Esophagus muscularis mucosa (tissue), 4 donors: ENCODE measurements at regions not wholly inside any gene's neighbourhood (a gene's known extent, or its start where the extent isn't known, plus 50 kb on each side); places are given as distances from the start of the nearest gene placed in this dataset.

Experiments
- DNase-seq: peaks from one replicate; pipeline ENCODE4 v3.0.0-alpha.2; 2017; ENCODE audit errors: extremely low spot score
- H3K27ac ChIP-seq, 4 donors: fragments of 200-600 bp; sonication (generic); replicated peaks in 1 of 4; 1 replicate in 3 of 4; 2 replicates in 1 of 4; pipeline ENCODE4 v1.5.1; 2016 to 2019; ENCODE audit warnings: mild to moderate bottlenecking in 1 of 4
- H3K27me3 ChIP-seq, 4 donors: fragments of 200-600 bp; sonication (generic); one replicate each; pipeline versions ENCODE4 v1.5.1 to v1.6.0; 2016 to 2019
- H3K36me3 ChIP-seq, 4 donors: fragments of 200-600 bp; sonication (generic); one replicate each; pipeline ENCODE4 v1.5.1; 2016 to 2019
- H3K4me1 ChIP-seq, 4 donors: fragments of 200-600 bp; sonication (generic); one replicate each; pipeline ENCODE4 v1.5.1; 2016 to 2019
- H3K4me3 ChIP-seq, 4 donors: fragments of 200-600 bp; sonication (generic); 1 replicate in 2 of 4; 2 replicates in 2 of 4; pipeline ENCODE4 v1.5.1; 2016 to 2019; ENCODE audit warnings: mild to moderate bottlenecking in 4 of 4, moderate library complexity in 1 of 4
- H3K9me3 ChIP-seq, 4 donors: fragments of 200-600 bp; sonication (generic); 1 replicate in 3 of 4; 2 replicates in 1 of 4; pipeline ENCODE4 v1.5.1; 2016 to 2019
- EP300 ChIP-seq: sonication (generic); formaldehyde crosslinking; IDR thresholded peaks from one replicate; pipeline ENCODE4 v1.6.1; 2017; ENCODE audit warnings: antibody characterized with exemption
- POLR2A ChIP-seq: fragments of 450-650 bp; IDR thresholded peaks from one replicate; pipeline ENCODE4 v1.6.1; 2017; ENCODE audit warnings: antibody characterized with exemption, moderate library complexity, mild to moderate bottlenecking, low read depth
- POLR2AphosphoS5 ChIP-seq, 2 donors: sonication (generic); formaldehyde crosslinking; IDR thresholded peaks; one replicate each; pipeline ENCODE4 v1.6.1; 2017; ENCODE audit warnings: antibody characterized with exemption in 2 of 2
- WGBS: methylation state at CpG from one replicate; pipeline ENCODE4 v1.1.5; 2018; 5-methylcytosine and 5-hydroxymethylcytosine counted together
- intact Hi-C: fragments of 100-400 bp; cut with DNase I; formaldehyde crosslinking; loops from one replicate; pipeline ENCODE4 v1.15.1; 2023
- TF ChIP-seq, protein P1 (sequence below), 3 experiments: fragments of 200-600 bp in 2 of 3; fragments of 450-650 bp in 1 of 3; sonication (generic) in 2 of 3; IDR thresholded peaks; one replicate each; pipeline ENCODE4 v1.5.1; 2017 to 2019; ENCODE audit warnings: antibody characterized with exemption in 3 of 3, mild to moderate bottlenecking in 2 of 3, moderate library complexity in 1 of 3

DNA sequence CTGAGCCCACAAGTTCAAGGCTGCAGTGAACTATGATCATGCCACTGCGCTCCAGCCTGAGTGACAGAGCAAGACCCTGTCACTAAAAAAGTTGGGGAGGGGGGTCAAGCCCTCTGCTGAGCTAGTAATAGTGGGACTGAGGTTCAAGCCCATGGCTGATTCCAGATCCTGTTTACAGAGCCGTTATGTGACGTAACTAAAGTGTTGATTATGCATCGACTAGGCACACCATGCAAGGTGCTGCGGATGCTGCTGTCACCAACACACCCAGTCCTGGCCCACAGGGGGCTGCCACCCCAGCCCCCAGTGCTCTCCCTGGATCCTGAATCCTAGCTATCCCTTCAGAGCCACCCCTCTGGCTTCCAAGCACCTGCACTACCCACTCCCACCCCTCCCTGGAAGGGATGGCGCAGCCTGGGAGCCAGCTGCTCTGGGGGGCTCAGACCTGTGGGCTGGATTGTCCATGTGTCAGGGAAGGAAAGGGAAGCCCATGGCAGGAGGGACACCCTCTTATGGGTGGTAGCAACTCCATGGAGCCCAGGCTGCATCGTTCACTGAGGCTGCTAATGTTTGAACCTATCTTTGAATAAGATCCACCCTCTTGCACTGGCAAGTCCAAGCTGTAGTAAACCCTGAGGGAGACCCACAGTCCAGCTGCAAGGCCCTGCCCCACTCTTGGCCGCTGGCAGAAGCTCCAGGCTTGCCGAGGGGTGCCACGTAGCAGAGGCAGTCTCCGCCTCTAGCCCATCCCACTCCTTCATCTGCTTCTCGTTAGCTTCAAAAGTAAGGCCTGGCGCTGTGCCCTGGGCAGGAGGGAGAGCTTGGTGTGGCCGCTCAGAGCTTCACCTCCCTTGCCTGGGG lies 95.0 kb downstream of the SNX5 start:
- H3K36me3 ChIP-seq, result no peaks in the 10 kb centered on the region
- H3K4me3 ChIP-seq, result peak overlapping the region in 2 of 4 donors; percentile 12 to 35
- H3K4me1 ChIP-seq, result peaks cover 30 to 46% (median 42%) of the 10 kb centered on the region in 4 donors
- peak overlapping the region; percentile 58 to 81 (median 76) for H3K27ac ChIP-seq
- H3K9me3 ChIP-seq, result no peaks in the 10 kb centered on the region
- 40% methylated on average over 13 of the region's 14 CpGs for WGBS
- TF ChIP-seq EP300 (no peak), POLR2AphosphoS5 (IDR thresholded peaks at IDR 0.05) (peak; percentile 29 to 72), POLR2A (no peak)
- TF ChIP-seq, protein P1, sequence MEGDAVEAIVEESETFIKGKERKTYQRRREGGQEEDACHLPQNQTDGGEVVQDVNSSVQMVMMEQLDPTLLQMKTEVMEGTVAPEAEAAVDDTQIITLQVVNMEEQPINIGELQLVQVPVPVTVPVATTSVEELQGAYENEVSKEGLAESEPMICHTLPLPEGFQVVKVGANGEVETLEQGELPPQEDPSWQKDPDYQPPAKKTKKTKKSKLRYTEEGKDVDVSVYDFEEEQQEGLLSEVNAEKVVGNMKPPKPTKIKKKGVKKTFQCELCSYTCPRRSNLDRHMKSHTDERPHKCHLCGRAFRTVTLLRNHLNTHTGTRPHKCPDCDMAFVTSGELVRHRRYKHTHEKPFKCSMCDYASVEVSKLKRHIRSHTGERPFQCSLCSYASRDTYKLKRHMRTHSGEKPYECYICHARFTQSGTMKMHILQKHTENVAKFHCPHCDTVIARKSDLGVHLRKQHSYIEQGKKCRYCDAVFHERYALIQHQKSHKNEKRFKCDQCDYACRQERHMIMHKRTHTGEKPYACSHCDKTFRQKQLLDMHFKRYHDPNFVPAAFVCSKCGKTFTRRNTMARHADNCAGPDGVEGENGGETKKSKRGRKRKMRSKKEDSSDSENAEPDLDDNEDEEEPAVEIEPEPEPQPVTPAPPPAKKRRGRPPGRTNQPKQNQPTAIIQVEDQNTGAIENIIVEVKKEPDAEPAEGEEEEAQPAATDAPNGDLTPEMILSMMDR (IDR thresholded peaks at IDR 0.05), result no peak
- intact Hi-C loops, result loop anchor here (2.0 kb wide), 1 partner anchor 31 kb away; no protein-coding TSS in a partner anchor
- H3K27me3 ChIP-seq, result no peaks in the 10 kb centered on the region
- DNase-seq, result no peak

DNA sequence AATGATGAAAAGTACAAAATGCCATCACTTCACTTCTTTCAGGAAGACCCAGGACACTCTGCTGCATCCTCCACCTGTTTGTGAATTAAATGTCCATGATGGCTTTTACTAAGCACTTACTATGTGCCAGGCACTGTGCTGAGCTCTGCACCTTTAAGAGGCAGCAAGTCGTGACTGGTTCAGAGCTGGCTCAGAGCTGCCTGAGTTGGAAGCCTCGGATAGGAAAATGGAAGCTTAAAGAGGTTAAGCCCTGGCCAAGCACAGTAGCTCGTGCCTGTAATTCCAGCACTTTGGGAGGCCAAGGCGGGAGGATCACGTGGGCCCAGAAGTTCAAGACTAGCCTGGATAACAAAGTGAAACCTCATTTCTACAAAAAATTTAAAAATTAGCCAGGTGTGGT lies 95.6 kb downstream of the SNX5 start:
- Histone ChIP-seq H3K4me1 (peaks cover 30 to 46% (median 42%) of the 10 kb centered on the region in 4 donors), H3K36me3 (no peaks in the 10 kb centered on the region), H3K27ac (peak overlapping the region; percentile 58 to 81 (median 76)), H3K27me3 (no peaks in the 10 kb centered on the region), H3K4me3 (no peak overlapping the region), H3K9me3 (no peaks in the 10 kb centered on the region)
- intact Hi-C loops, result no loop called here
- 38% methylated on average over 5 of the region's 5 CpGs for WGBS
- TF ChIP-seq POLR2AphosphoS5 (IDR thresholded peaks at IDR 0.05) (no peak), EP300 (no peak), POLR2A (no peak)
- TF ChIP-seq, protein P1 (IDR thresholded peaks at IDR 0.05), result no peak
- no peak for DNase-seq

DNA sequence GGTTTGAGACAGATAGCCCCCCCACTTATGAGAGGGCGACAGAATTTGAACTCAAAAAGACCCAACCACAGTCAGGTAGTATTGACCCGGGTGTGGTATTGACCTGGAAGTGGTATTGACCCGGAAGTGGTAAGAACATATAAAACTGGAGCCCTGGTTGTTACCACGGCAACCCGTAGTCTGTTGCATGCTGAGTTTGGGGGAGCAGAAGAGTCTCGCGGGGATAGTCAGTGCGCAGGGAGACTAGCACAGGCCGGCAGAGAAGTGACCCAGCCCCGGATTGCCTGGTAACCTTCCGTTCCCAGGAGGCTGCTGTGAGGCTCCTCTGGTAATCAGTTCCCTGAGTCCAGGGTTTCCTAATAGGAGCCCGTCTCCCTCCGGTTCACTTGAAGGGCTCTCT lies 96.2 kb downstream of the SNX5 start:
- no peaks in the 10 kb centered on the region for H3K27me3 ChIP-seq
- intact Hi-C loops, result no loop called here
- H3K27ac ChIP-seq, result peak overlapping the region in 2 of 4 donors; percentile 58 to 80
- no peak for DNase-seq
- H3K9me3 ChIP-seq, result no peaks in the 10 kb centered on the region
- H3K4me1 ChIP-seq, result peaks cover 30 to 51% (median 44%) of the 10 kb centered on the region in 4 donors
- no peak for TF ChIP-seq EP300
- no peak for TF ChIP-seq POLR2AphosphoS5 (IDR thresholded peaks at IDR 0.05)
- TF ChIP-seq, protein P1 (IDR thresholded peaks at IDR 0.05), result no peak
- no peak for TF ChIP-seq POLR2A
- WGBS, result 79% methylated on average over 12 of the region's 13 CpGs
- H3K4me3 ChIP-seq, result no peak overlapping the region
- H3K36me3 ChIP-seq, result no peaks in the 10 kb centered on the region

DNA sequence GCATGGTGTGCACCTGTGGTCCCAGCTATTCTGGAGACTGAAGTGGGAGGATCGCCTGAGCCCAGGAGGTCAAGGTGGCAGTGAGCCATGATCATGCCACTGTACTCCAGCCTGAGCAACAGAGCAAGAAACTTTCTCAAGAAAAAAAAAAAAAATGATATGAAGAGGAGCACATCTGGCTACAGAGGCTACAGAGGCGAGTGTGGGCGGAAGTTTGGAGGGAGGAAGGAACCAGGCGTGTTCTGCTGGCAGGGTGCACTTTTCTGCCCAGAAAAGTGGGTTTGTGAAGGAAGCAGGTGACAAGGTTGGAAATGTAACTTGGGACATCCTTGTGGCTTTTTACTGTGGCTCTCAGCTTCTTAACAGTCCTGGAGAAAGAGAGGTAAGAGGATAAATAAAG lies 96.7 kb downstream of the SNX5 start:
- no peak for TF ChIP-seq EP300
- TF ChIP-seq, protein P1 (IDR thresholded peaks at IDR 0.05), result no peak
- TF ChIP-seq POLR2A, result no peak
- TF ChIP-seq POLR2AphosphoS5 (IDR thresholded peaks at IDR 0.05), result no peak
- H3K4me3 ChIP-seq, result no peak overlapping the region
- no peaks in the 10 kb centered on the region for H3K9me3 ChIP-seq
- no peaks in the 10 kb centered on the region for H3K27me3 ChIP-seq
- H3K4me1 ChIP-seq, result peaks cover 30 to 56% (median 46%) of the 10 kb centered on the region in 4 donors
- H3K36me3 ChIP-seq, result no peaks in the 10 kb centered on the region
- 60% methylated on average over 4 of the region's 4 CpGs for WGBS
- intact Hi-C loops, result no loop called here
- peak overlapping the region in 1 of 4 donors; percentile 25 for H3K27ac ChIP-seq
- DNase-seq, result no peak
